ENCODE measurements at regions not wholly inside any gene's neighbourhood (a gene's known extent, or its start where the extent isn't known, plus 50 kb on each side); places are given as distances from the start of the nearest gene placed in this dataset.

DNA sequence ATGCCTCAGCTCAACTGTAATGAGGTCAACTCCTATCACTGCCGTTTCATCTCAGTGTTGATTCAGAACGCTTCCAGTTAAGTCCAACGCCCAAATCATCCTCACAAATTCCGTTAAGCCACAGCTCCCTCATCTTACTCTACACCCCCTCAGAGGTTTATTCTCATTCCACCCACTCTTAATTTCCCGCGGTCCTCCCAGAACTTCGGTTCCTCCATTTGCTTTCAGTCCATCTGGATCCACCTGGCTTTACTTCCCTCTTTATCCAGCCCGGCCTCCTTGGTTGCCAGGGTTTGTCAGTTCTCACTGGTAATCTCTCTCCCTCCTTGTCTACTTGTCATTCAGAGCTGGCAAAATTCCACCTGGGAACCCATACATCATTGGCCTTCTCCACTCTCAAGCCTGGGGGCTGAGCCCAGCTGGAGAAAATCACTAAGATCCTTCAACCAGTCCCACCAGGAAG, 51.3 kb upstream of the RUNX1 start:
- peaks cover 0 to 2% of the 10 kb centered on the region in 2 donors for H3K9me3 Mint-ChIP-seq
- no peaks in the 10 kb centered on the region for H3K36me3 Mint-ChIP-seq
- ATAC-seq (replicated peaks) (no peak), DNase-seq (no peak)
- H3K4me1 Mint-ChIP-seq, result peaks cover 5 to 8% of the 10 kb centered on the region in 2 donors
- H3K27ac Mint-ChIP-seq, result no peak overlapping the region
- no peaks in the 10 kb centered on the region for H3K27me3 Mint-ChIP-seq
- H3K4me3 Mint-ChIP-seq, result no peak overlapping the region

DNA sequence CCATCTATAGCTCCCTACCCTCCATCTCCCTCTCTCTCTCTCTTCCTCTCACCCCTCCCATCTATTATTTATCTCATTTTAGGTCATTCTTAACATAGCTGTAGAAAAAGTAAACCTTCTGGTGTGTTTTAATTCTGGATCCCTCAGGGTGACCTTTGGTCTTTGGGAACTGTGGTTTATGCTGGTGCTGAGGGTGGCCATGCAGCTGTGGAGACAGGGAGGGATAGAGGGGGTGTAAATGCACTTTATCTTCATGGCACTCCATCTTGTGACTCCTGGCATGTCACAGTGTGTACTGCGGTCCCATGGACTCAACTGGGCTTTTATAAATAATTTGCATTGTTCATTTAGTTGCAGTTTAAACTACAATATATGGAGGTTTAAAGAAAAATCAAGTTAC, 50.2 kb upstream of the RUNX1 start:
- Mint-ChIP-seq H3K4me3 (no peak overlapping the region), H3K9me3 (peaks cover 0 to 6% of the 10 kb centered on the region in 2 donors), H3K4me1 (peaks cover 5 to 8% of the 10 kb centered on the region in 2 donors), H3K27me3 (no peaks in the 10 kb centered on the region), H3K36me3 (no peaks in the 10 kb centered on the region), H3K27ac (no peak overlapping the region)
- ATAC-seq (replicated peaks), result no peak
- DNase-seq, result no peak

Data from stimulated activated naive B cell treated with anti-CD40 and anti-IgM and Interleukin-4, amounts not matched to agents 10 μg/mL and 1 μg/mL and 100 μg/mL, for 72 hours (primary cell).